PFSK-1 (cell line): ENCODE measurements at regions not wholly inside any gene's neighbourhood (a gene's known extent, or its start where the extent isn't known, plus 50 kb on each side); places are given as distances from the start of the nearest gene placed in this dataset.

ENCODE experiments used
- POLR2AphosphoS5 ChIP-seq: IDR thresholded peaks from 2 replicates; pipeline ENCODE4 v1.6.1; 2012; ENCODE audit warnings: low read depth, mild to moderate bottlenecking, control low read depth, low read length, moderate library complexity
- REST ChIP-seq, 2 experiments: IDR thresholded peaks; 2 replicates each; pipeline versions ENCODE4 v1.6.1 to v1.8.0; 2011 to 2012; ENCODE audit warnings: low read depth in 2 of 2, low read length in 2 of 2, control low read depth in 1 of 2, inconsistent platforms in 1 of 2, mild to moderate bottlenecking in 1 of 2, moderate library complexity in 1 of 2; ENCODE audit not compliant: insufficient read depth in 1 of 2
- SIN3A ChIP-seq: IDR thresholded peaks from 2 replicates; pipeline ENCODE4 v1.6.1; 2012; ENCODE audit warnings: mild to moderate bottlenecking, low read length, moderate library complexity, borderline replicate concordance; ENCODE audit not compliant: insufficient read depth
- TAF1 ChIP-seq: IDR thresholded peaks from 2 replicates; pipeline ENCODE4 v1.6.1; 2012; ENCODE audit warnings: low read length, control low read depth, borderline replicate concordance; ENCODE audit not compliant: insufficient read depth

GRCh38 chr4:117588771-117589170 lies 445.5 kb upstream of the NDST3 start:
- TF ChIP-seq REST (IDR thresholded peaks at IDR 0.05; ENCODE audit: insufficient read depth in 1 of 2, low read depth in 2 of 2, low read length in 2 of 2) (no peak), POLR2AphosphoS5 (no peak), TAF1 (no peak), SIN3A (no peak)
